ENCODE measurements at regions not wholly inside any gene's neighbourhood (a gene's known extent, or its start where the extent isn't known, plus 50 kb on each side); places are given as distances from the start of the nearest gene placed in this dataset.

DNA sequence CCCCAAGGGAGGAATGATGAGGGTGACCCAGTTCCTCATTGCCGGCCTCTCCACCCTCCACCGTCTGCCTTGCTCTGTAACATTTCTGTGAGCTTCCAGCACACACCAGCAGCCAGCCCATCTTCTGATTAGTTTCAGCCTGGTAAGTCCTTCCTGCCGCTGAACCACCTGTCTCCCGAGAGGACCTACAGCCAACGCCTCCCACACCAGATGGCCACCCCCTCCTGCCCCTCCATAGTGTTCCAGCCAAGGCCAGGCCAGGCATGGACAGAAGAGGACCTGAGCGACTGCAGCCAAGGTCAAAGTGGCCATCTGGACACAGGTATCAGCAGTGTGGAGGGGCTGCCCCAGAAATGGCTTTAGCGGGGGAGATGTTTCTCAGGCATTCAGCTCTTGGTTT, 170.7 kb upstream of the CTBP2 start:
- no peak for DNase-seq

DNA sequence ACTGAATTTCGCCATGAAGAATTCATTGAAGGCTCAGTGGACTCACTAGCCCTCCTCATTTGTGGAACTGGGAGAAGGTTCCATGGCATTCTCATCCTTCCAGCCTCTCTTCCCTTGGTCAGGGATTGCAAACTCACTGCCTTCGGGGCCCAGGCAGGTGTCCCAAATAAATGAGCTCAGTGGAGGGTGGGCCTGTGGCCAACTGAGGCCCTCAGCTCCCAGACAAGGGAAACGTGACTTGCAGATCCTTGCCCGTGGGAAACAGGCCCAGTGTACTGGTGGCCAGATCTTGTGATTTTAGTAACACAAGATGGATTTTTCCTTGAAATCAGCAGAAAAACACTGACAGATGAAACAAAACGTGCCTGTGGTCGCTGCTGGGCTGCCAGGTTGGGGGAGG, 168.7 kb upstream of the CTBP2 start:
- H3K4me1 Mint-ChIP-seq (ENCODE audit: low read depth, unreplicated experiment): no peaks in the 10 kb centered on the region
- no peak for TF ChIP-seq CTCF (IDR thresholded peaks at IDR 0.05; ENCODE audit: partially characterized antibody, unreplicated experiment)
- peaks cover 3% of the 10 kb centered on the region for H3K27me3 Mint-ChIP-seq (ENCODE audit: unreplicated experiment)
- DNase-seq: no peak
- H3K36me3 Mint-ChIP-seq (ENCODE audit: unreplicated experiment): peaks cover 13% of the 10 kb centered on the region
- no peak overlapping the region for H3K4me3 Mint-ChIP-seq (ENCODE audit: unreplicated experiment)
- peaks cover 1% of the 10 kb centered on the region for H3K9me3 Mint-ChIP-seq (ENCODE audit: unreplicated experiment)
- H3K27ac Mint-ChIP-seq (ENCODE audit: unreplicated experiment): no peak overlapping the region

More for the DNA sequence above, 170.7 kb upstream of the CTBP2 start:
- H3K4me3 Mint-ChIP-seq (ENCODE audit: unreplicated experiment): no peak overlapping the region
- H3K9me3 Mint-ChIP-seq (ENCODE audit: unreplicated experiment): peaks cover 2% of the 10 kb centered on the region
- H3K27me3 Mint-ChIP-seq (ENCODE audit: unreplicated experiment): peaks cover 3% of the 10 kb centered on the region
- peaks cover 5% of the 10 kb centered on the region for H3K36me3 Mint-ChIP-seq (ENCODE audit: unreplicated experiment)
- H3K27ac Mint-ChIP-seq (ENCODE audit: unreplicated experiment): no peak overlapping the region
- no peak for TF ChIP-seq CTCF (IDR thresholded peaks at IDR 0.05; ENCODE audit: partially characterized antibody, unreplicated experiment)
- no peaks in the 10 kb centered on the region for H3K4me1 Mint-ChIP-seq (ENCODE audit: low read depth, unreplicated experiment)

- Mint-ChIP-seq H3K36me3 (ENCODE audit: unreplicated experiment) (peaks cover 13% of the 10 kb centered on the region), H3K4me1 (ENCODE audit: low read depth, unreplicated experiment) (no peaks in the 10 kb centered on the region), H3K27me3 (ENCODE audit: unreplicated experiment) (peaks cover 3% of the 10 kb centered on the region), H3K4me3 (ENCODE audit: unreplicated experiment) (no peak overlapping the region), H3K27ac (ENCODE audit: unreplicated experiment) (no peak overlapping the region), H3K9me3 (ENCODE audit: unreplicated experiment) (peaks cover 3% of the 10 kb centered on the region)
- no peak for TF ChIP-seq CTCF (IDR thresholded peaks at IDR 0.05; ENCODE audit: partially characterized antibody, unreplicated experiment)
- DNase-seq: no peak
Observed at GRCh38 chr10:125325326-125325725, 165.0 kb upstream of the CTBP2 start.

DNA sequence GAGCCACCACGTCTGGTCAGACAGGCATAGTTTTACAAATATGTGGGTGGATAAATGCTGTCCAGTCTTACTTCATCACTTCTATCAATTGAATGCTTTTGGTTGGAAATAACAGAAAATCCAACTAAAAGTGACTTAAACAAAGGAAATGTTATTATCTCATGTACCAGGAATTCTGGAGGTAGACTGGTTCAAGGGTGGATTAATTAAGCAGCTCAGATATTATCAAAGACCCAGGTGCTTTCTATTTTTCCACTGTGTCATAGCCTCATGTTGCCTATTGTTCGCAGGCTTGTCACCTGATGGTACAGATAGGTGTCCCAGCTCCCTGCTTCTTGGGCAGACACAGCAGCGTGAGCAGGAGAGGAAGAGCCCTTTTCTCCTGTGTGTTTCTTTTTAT, 156.1 kb upstream of the CTBP2 start:
- Mint-ChIP-seq H3K27me3 (ENCODE audit: unreplicated experiment) (no peaks in the 10 kb centered on the region), H3K36me3 (ENCODE audit: unreplicated experiment) (no peaks in the 10 kb centered on the region), H3K4me3 (ENCODE audit: unreplicated experiment) (no peak overlapping the region), H3K4me1 (ENCODE audit: low read depth, unreplicated experiment) (no peaks in the 10 kb centered on the region), H3K27ac (ENCODE audit: unreplicated experiment) (no peak overlapping the region), H3K9me3 (ENCODE audit: unreplicated experiment) (peaks cover 1% of the 10 kb centered on the region)
- no peak for TF ChIP-seq CTCF (IDR thresholded peaks at IDR 0.05; ENCODE audit: partially characterized antibody, unreplicated experiment)
- no peak for DNase-seq

- H3K4me3 Mint-ChIP-seq (ENCODE audit: unreplicated experiment): no peak overlapping the region
- H3K9me3 Mint-ChIP-seq (ENCODE audit: unreplicated experiment): no peaks in the 10 kb centered on the region
- H3K36me3 Mint-ChIP-seq (ENCODE audit: unreplicated experiment): no peaks in the 10 kb centered on the region
- H3K27ac Mint-ChIP-seq (ENCODE audit: unreplicated experiment): no peak overlapping the region
- TF ChIP-seq CTCF (IDR thresholded peaks at IDR 0.05; ENCODE audit: partially characterized antibody, unreplicated experiment): no peak
- peaks cover 3% of the 10 kb centered on the region for H3K27me3 Mint-ChIP-seq (ENCODE audit: unreplicated experiment)
- H3K4me1 Mint-ChIP-seq (ENCODE audit: low read depth, unreplicated experiment): no peaks in the 10 kb centered on the region
- DNase-seq: no peak
Observed at GRCh38 chr10:125300937-125301336, 140.6 kb upstream of the CTBP2 start.

Measured in glutamatergic neuron (in vitro differentiated cells).